ENCODE measurements at regions not wholly inside any gene's neighbourhood (a gene's known extent, or its start where the extent isn't known, plus 50 kb on each side); places are given as distances from the start of the nearest gene placed in this dataset.

DNA sequence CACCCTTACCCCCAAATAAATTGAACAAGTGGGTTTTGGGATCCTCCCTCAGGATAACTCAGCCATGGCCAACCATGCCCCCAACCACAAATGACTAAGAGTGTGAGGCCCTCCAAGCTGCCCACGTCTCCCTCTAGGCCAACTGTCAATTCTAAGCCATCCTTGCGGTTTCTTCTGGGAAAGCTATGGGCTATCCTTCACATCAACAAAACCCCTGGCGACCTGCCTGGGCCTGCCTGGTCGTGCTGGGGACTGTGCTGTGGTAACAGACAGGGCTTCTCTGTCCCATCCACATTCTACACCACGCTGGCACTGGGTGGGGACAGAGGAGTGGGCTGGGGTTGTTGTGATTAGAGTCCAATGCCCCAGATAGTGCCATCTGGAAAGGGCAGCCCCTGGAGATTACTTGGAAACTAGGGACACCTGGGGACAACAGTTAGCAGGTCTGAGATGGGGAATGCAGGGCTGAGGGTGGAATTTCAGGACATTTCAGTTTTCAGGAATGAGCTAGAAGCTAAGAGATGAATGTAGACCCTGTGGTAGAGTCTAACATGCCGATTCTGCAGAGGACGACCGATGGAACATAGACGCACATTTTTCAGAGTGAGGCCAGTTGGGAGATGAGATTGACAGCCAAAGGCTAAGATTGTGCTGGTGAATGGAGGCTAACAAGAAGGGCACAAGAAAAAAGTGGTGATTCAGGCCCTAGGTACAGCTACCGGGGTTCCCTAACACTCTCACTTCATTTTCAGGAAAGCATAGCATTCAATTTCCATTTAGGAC lies 131.9 kb downstream of the RASSF10 start:
- H3K9me3 ChIP-seq: no peaks in the 10 kb centered on the region
- H3K4me3 ChIP-seq (ENCODE audit: low read depth in 1 of 2, low read length in 1 of 2): no peak overlapping the region
- H3K27ac ChIP-seq: no peak overlapping the region
- TF ChIP-seq CTCF (IDR thresholded peaks at IDR 0.05): no peak
- H3K4me1 ChIP-seq (ENCODE audit: control insufficient read depth in 1 of 2, insufficient read depth in 1 of 2, low read depth in 1 of 2, low read length in 1 of 2): no peaks in the 10 kb centered on the region
- no peaks in the 10 kb centered on the region for H3K27me3 ChIP-seq
- H3K36me3 ChIP-seq: no peaks in the 10 kb centered on the region

GRCh38 chr11:13141731-13142709 lies 132.9 kb downstream of the RASSF10 start:
- Histone ChIP-seq H3K4me3 (ENCODE audit: low read depth in 1 of 2, low read length in 1 of 2) (no peak overlapping the region), H3K27me3 (no peaks in the 10 kb centered on the region), H3K9me3 (no peaks in the 10 kb centered on the region), H3K4me1 (ENCODE audit: control insufficient read depth in 1 of 2, insufficient read depth in 1 of 2, low read depth in 1 of 2, low read length in 1 of 2) (no peaks in the 10 kb centered on the region), H3K36me3 (no peaks in the 10 kb centered on the region), H3K27ac (no peak overlapping the region)
- TF ChIP-seq CTCF (IDR thresholded peaks at IDR 0.05): no peak

GRCh38 chr11:13143486-13144297 lies 133.9 kb upstream of the BMAL1 start:
- no peaks in the 10 kb centered on the region for H3K36me3 ChIP-seq
- TF ChIP-seq CTCF (IDR thresholded peaks at IDR 0.05): no peak
- H3K4me1 ChIP-seq (ENCODE audit: control insufficient read depth in 1 of 2, insufficient read depth in 1 of 2, low read depth in 1 of 2, low read length in 1 of 2): no peaks in the 10 kb centered on the region
- no peak overlapping the region for H3K4me3 ChIP-seq (ENCODE audit: low read depth in 1 of 2, low read length in 1 of 2)
- no peaks in the 10 kb centered on the region for H3K9me3 ChIP-seq
- H3K27ac ChIP-seq: no peak overlapping the region
- no peaks in the 10 kb centered on the region for H3K27me3 ChIP-seq

GRCh38 chr11:13145461-13145860 lies 132.1 kb upstream of the BMAL1 start:
- Histone ChIP-seq H3K27me3 (no peaks in the 10 kb centered on the region), H3K9me3 (no peaks in the 10 kb centered on the region), H3K4me3 (ENCODE audit: low read depth in 1 of 2, low read length in 1 of 2) (no peak overlapping the region), H3K4me1 (ENCODE audit: control insufficient read depth in 1 of 2, insufficient read depth in 1 of 2, low read depth in 1 of 2, low read length in 1 of 2) (no peaks in the 10 kb centered on the region), H3K27ac (no peak overlapping the region), H3K36me3 (no peaks in the 10 kb centered on the region)
- TF ChIP-seq CTCF (IDR thresholded peaks at IDR 0.05): no peak

GRCh38 chr11:13149991-13150390 lies 127.6 kb upstream of the BMAL1 start:
- TF ChIP-seq CTCF (IDR thresholded peaks at IDR 0.05): no peak
- Histone ChIP-seq H3K27me3 (no peaks in the 10 kb centered on the region), H3K4me1 (ENCODE audit: control insufficient read depth in 1 of 2, insufficient read depth in 1 of 2, low read depth in 1 of 2, low read length in 1 of 2) (no peaks in the 10 kb centered on the region), H3K27ac (no peak overlapping the region), H3K4me3 (ENCODE audit: low read depth in 1 of 2, low read length in 1 of 2) (no peak overlapping the region), H3K36me3 (no peaks in the 10 kb centered on the region), H3K9me3 (no peaks in the 10 kb centered on the region)

All from neutrophil (primary cell).